ENCODE measurements at regions not wholly inside any gene's neighbourhood (a gene's known extent, or its start where the extent isn't known, plus 50 kb on each side); places are given as distances from the start of the nearest gene placed in this dataset.

DNA sequence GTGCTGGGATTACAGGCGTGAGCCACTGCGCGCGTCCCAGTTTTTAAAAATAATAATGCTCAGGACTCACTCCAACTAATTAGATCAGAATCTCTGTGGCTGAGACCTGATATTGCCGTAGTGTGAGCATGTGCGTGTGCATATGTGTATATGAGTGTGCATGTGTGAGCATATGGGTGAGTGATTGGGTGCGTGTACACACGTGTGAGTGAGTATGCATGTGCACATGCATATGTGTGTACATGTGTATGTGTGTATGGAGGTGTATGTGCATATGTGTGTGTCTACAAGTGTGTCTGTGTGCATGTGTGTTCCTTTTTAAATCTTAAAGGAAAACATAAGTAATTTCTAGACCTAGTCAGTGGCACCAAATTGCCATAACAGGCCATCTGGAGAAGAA, 54.8 kb upstream of the CKS2 start:
- Histone ChIP-seq H3K9me3 (ENCODE audit: insufficient read depth, low read depth, low read length) (no peaks in the 10 kb centered on the region), H3K36me3 (ENCODE audit: insufficient read depth, low read depth, low read length) (no peaks in the 10 kb centered on the region), H3K9ac (ENCODE audit: low read depth, low read length) (no peak overlapping the region), H3K27me3 (ENCODE audit: insufficient read depth, low read length) (no peaks in the 10 kb centered on the region), H3K4me3 (ENCODE audit: low read length) (no peak overlapping the region), H3K27ac (ENCODE audit: low read length) (no peak overlapping the region), H3K4me1 (ENCODE audit: insufficient read depth, low read length) (no peaks in the 10 kb centered on the region)

GRCh38 chr9:89256642-89257041, 54.4 kb upstream of the CKS2 start:
- H3K27me3 ChIP-seq (ENCODE audit: insufficient read depth, low read length) = no peaks in the 10 kb centered on the region
- no peaks in the 10 kb centered on the region for H3K9me3 ChIP-seq (ENCODE audit: insufficient read depth, low read depth, low read length)
- H3K4me1 ChIP-seq (ENCODE audit: insufficient read depth, low read length) = no peaks in the 10 kb centered on the region
- H3K36me3 ChIP-seq (ENCODE audit: insufficient read depth, low read depth, low read length) = no peaks in the 10 kb centered on the region
- H3K9ac ChIP-seq (ENCODE audit: low read depth, low read length) = no peak overlapping the region
- no peak overlapping the region for H3K27ac ChIP-seq (ENCODE audit: low read length)
- H3K4me3 ChIP-seq (ENCODE audit: low read length) = no peak overlapping the region

GRCh38 chr9:89260525-89260924, 50.5 kb upstream of the CKS2 start:
- H3K27ac ChIP-seq (ENCODE audit: low read length) = no peak overlapping the region
- no peak overlapping the region for H3K9ac ChIP-seq (ENCODE audit: low read depth, low read length)
- H3K36me3 ChIP-seq (ENCODE audit: insufficient read depth, low read depth, low read length) = no peaks in the 10 kb centered on the region
- H3K4me3 ChIP-seq (ENCODE audit: low read length) = no peak overlapping the region
- H3K4me1 ChIP-seq (ENCODE audit: insufficient read depth, low read length) = no peaks in the 10 kb centered on the region
- no peaks in the 10 kb centered on the region for H3K27me3 ChIP-seq (ENCODE audit: insufficient read depth, low read length)
- H3K9me3 ChIP-seq (ENCODE audit: insufficient read depth, low read depth, low read length) = no peaks in the 10 kb centered on the region
